ENCODE measurements at regions not wholly inside any gene's neighbourhood (a gene's known extent, or its start where the extent isn't known, plus 50 kb on each side); places are given as distances from the start of the nearest gene placed in this dataset.
"Not testable (repeated sequence)": the region's sequence is repeated elsewhere in the genome, so short reads cannot be mapped to it uniquely, and the experiment has no call there.

DNA sequence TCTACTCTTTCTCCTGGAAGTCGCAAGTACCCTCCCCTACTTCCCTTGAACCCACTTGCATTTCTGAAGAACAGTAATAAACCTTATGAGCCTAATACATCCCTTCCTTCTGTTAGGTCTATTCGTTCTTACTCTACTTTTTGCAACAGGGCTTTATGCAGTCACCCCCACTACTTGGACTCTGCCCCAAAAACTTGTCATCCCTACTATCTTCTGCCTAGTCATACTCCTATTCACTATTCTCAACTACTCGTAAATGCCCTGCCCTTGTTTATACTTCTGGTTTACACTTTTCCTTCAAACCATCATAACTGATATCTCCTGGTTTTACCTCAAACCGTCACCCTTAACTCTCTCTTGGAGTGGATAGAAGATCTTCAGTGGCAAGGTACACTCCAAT is 55.2 kb upstream of the SLIT2 start:
- no peak for DNase-seq (ENCODE audit: low read depth)

DNA sequence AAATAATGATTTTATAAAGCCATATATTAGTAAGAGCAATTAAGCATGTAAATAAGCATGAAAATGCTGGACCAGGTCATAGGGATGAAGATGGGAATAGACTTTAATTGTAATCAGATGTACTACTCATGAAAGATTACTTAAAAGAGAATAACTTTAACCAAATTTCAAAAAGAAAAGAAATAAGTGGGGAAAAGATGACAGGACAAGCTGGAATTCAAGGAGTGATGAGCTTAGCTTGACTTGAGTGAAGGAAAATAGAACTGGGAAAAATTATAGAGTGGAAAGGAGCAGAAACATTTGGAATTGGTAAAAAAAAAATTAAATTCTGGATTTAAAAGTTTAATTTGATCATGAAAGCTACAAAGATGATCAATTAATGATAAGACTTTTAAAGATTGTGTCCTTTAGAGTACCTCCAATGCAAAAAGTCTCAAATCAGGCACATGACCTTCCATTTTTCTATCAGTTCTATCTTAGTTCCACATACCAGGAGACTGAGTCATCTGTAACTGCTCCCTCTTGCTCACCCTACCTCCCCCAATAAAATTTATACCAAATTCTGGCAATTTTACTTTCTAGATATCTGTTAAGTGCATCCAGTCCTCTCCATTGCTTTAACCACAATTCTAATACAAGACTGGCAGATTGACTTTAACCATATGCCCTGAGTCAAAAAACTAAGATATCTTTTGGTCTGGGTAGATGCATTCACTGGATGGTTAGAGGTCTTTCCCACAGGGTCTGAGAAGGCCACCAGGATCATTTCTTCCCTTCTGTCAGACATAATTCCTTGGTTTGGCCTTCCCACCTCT is 56.4 kb upstream of the SLIT2 start:
- no peak for DNase-seq (ENCODE audit: low read depth)

DNA sequence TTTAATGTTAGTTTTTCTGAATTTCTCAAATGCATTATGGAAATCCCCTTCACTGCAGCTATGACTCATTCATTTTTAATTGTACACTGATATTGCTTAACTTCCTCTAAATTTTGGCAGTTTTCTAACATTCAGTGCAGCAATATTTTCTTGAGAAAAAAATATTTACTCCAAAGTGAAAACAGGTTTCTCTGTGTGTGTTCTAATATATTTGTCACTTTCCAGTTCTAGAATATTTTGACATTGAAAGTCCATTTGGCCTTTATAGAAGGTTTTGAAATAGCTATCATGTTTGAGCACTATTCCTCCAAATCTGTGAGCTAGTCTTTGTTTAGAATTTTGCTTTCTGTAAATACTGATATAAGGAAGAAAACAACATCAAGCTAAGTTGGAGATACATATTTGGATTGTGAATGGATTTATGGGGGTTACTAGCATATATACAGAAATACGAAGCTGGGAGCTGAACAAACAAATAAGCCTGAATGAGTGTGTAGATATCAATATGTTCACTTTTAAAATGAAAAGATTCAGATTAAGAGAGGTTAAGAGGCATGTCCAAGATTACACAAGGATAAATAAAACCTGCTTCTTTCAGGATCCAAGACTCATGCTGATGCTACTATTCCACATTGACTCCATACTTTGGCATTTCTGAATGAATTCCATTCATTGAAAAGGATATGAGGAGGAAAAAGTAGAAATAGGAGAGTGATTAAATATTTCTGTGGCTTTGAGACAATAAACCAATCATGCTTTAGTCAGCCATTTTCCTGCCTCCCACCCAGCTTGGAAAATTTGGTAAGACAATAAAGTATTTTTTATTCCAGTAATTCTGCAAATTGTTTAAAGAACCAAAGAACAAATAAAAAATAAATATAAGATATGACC is 57.3 kb upstream of the SLIT2 start:
- peak; percentile 75 for DNase-seq (ENCODE audit: low read depth)

DNA sequence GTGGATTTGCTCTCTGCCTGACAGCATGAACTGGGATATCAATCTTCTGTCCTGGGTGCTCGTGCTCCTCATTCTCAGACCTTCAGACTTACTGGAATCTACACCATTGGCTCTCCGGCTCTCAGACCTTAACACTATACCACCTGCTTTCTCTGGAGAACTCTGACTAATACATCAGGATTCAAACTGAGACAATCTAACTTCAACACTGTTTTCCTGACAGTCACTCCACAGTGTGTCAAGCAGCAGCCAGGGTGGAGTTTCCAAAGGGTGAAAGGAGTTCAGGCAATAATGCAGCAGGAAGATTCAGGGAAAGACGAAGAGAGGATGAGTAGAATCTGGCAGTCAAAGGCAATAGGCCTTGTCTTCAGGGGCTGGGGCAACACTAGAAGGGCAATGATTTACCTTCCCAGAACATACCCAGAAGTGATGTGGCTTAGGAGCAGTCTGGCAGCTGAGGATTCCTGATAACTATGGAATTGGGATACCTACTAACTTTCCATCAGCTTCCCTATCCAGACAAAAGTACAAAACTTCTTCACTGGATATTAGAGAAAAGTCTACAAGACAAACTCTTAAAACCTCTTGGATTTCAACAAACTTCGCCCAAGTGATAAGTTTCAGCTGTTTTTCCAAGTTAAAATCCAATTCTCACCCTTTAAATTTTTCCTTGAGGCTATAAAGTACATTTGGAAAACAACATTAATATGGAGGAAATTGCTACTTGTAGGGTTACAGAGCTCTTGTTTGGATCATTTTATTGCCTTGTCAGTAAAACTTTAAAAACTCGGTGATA is 58.4 kb upstream of the SLIT2 start:
- DNase-seq (ENCODE audit: low read depth): no peak

DNA sequence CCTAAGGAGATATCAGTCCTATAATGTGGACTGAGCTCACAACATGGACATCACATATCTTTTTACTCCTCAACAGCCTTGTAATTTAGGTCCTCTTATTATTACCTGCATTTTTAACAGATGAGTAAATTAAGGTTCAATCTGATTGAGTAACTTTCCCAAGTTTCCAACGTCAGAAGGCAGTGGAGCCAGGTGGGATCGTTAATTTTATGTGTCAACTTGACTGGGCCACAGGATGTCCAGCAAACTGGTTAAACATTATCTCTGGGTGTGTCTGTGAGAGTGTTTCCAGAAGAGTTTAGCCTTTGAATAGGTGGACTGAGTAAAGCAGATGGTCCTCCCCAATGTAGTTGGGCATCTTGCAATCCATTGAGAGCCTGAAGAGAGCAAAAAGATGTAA is 59.0 kb upstream of the SLIT2 start:
- DNase-seq (ENCODE audit: low read depth): no peak

DNA sequence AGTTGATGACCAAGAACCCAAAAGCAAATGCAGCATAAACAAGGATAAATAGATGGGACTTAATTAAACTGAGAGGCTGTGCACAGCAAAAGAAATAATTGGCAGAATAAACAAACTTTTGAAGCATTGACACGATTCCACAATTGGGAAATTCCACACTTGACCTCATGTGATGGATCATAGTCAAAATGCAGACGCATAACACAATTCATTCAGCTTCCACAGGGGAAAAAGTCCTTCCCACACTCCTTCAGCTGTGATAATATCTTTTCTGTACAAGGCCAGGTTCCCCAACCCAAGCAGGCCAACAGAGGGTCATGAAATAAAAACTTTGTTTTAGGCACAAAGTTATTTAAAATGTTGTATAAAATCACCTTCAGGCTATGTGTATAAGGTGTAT is 66.6 kb upstream of the SLIT2 start:
- DNase-seq (ENCODE audit: low read depth): no peak

DNA sequence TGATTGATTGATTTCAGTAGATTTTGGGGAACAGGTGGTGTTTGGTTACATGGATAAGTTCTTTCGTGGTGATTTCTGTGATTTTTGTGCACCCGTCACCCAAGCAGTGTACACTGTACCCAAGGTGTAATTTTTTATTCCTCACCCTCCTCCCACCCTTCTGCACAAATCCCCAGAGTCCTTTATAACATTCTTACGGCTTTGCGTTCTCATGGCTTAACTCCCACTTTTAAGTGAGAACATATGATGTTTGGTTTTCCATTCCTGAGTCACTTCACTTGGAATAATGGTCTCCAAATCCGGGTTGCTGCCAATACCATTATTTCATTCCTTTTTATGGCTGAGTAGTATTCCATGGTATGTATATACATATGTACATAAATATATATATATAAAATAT is 68.6 kb upstream of the SLIT2 start:
- DNase-seq (ENCODE audit: low read depth): not testable (repeated sequence)

DNA sequence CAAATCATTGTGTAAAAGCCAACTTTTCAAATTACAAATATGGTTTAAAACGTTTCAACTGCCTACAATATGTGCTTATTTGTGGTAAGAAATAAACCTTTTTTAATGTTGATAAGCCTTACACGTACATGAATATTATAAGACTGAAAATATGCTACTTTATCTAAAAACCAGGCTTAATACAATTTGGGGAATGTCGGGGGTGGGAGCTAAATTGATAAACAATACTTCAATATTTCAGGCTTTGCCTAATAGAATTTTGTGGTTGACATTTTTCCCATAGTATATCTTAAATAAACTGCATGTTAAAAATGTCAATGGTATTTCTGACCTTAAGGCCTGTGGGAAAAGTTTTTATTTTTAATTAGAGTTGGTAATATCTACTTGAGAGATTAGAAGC is 69.8 kb upstream of the SLIT2 start:
- DNase-seq (ENCODE audit: low read depth): no peak

DNA sequence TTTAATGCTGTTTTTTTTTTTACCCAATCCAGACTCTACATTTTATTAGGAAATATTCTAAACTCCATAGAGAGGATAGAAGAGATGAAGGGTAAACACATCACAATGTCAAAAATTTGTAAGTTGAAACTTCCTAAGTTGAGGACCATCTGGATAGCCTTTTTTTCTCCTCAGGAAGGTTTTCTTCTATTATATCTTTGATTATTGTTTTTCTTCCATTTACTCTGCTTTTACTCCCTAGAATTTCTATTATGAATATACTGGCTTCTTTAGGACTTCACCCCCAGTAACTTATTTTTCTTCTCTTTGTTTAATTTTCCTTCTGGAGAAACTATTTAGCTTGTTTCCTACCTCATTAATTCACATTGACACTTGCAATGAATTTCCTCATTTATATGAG is 71.2 kb upstream of the SLIT2 start:
- DNase-seq (ENCODE audit: low read depth): no peak

DNA sequence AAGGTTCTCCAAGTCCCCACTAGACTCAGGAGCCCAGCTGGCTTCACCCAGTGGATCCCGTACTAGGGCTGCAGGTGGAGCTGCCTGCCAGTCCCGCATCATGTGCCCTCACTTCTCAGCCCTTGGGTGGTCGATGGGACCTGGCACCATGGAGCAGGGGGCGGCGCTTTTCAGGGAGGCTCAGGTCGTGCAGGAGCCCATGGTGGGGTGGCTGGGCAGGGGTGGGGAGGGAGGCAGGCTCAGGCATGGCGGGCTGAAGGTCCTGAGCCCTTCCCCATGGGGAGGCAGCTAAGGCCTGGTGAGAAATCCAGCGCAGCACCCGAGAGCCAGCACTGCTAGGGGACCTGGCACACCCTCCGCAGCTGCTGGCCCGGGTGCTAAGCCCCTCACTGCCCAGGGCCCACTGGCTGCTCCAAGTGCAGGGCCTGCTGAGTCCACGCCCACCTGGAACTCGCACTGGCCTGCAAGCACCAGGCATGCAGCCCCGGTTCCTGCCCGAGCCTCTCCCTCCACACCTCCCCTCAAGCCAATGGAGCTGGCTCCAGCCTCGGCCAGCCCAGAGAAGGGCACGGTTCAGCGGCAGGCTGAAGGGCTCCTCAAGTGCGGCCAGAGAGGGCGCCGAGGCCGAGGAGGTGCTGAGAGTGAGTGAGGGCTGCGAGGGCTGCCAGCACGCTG is 72.7 kb upstream of the SLIT2 start:
- no peak for DNase-seq (ENCODE audit: low read depth)

DNA sequence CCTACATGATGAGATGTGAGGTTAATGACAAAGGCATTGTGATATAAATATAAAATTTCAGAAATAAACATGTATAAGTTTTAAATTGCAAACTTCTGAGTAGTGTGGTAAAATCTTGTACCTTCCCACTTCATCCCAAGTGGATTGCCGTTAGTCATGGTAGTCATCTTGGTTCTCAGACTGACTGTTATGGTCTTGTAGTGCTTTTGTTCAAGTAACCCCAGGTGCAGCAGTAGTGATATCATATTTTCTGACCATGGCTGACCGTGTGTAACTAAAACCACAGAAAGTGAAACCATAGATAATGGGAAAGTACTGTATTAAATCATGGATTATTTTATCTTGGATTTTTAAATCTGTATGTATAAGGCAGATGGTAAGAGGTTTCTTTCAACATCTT is 74.8 kb upstream of the SLIT2 start:
- no peak for DNase-seq (ENCODE audit: low read depth)

DNA sequence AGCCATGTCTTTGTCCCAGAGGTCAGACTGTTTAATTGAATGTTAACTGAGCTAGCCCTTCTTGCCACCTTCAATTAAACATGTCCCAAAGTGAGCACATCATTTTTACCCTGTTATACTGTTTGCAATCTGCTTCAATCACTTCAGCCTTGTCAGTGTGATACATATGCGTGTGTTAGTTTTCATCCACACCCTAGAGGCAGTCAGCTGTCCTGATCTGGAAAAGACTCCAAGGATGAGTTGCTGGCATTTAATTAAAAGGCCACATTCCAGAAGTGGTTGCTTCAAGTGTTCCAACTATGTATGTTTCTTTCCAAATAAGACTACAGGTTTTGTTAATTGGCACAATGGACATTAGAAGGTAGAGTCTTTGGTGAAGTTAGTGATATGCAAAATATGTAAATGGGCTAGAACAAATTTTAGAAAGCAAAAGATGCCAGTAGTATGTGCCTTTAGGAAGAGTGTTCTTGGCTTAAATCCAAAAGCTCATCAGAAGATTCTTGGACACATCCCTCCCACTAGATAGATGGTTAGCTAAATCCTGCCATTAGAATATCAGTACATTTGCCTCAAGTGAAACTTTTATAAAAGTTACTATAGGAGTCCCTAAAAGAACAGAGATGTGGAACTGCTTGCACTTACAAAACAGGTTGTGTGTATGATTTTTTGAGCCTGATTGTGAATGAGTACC is 79.5 kb upstream of the SLIT2 start:
- peak; percentile 42 for DNase-seq (ENCODE audit: low read depth)

DNA sequence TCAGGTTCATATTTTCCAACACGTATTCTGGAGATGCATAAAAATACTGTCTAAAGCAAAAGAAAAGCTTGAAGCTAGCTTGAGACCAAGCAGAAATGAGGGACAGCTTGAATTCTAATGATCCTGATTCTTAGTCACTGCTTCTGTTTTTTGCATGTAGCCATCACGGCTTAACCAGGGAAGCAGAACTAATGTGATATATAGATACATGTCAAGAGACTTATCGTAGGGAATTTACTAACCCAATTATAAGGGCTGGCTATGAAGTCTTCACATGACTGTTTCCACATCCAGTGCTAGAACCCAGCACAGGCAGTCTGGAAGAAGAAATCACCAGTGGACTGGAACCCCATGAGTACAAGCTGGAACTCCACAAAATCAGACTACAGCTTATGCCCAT is 85.2 kb upstream of the SLIT2 start:
- no peak for DNase-seq (ENCODE audit: low read depth)

DNA sequence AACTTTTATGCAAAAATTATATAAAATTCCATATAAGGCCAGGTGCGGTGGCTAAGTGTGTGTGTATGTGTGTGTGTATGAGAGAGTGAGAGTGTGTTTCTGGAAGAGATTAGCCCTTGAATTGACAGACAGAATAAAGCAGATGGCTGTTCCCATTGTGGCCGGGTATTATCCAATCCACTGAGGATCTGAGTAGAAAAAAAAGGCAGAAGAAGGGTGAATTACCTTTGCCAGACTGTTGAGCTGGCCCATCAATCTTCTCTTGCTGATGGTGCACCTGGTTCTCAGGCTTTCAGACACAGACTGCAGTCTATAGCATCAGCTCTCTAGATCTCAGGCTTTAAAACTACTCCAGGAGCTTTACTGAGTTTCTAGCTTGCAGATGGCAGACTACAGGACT is 92.2 kb upstream of the SLIT2 start:
- no peak for DNase-seq (ENCODE audit: low read depth)

DNA sequence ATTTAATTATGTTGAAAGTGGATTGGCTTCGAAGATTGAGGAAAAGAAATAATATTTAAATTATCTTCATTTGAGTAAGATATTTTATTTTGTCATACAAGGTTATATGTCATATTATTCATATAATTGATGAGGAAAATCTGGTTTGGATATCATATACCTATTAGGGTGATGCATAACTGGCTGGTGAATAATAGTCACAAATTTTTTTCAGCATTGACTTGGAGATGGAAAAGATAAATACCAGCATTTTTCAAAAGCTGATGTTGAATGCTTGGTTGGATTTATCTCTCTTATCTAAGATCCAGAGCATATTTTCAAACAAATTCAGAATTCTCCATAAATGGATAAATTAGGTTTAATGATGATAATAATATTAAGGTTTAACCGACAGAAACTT is 93.5 kb upstream of the SLIT2 start:
- DNase-seq (ENCODE audit: low read depth): no peak

DNA sequence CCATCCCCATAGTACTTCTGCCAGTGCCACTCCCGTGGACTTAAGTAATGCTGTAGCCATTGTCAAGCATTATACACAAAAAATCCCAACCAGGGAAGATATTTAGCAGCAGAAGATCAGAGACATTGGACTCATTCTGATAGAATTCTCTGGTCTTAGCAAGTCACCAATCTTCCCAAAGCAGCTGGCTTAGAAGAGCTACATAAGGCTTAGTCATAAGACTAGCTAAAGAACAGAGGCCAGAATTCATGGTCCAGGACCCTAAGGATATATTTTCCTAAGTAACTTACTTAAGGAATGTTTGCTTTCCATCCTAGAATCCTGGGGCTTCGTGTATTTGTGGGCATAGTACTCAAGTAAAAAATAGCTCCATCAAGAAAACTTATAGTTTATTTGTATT is 100.3 kb upstream of the SLIT2 start:
- no peak for DNase-seq (ENCODE audit: low read depth)

DNA sequence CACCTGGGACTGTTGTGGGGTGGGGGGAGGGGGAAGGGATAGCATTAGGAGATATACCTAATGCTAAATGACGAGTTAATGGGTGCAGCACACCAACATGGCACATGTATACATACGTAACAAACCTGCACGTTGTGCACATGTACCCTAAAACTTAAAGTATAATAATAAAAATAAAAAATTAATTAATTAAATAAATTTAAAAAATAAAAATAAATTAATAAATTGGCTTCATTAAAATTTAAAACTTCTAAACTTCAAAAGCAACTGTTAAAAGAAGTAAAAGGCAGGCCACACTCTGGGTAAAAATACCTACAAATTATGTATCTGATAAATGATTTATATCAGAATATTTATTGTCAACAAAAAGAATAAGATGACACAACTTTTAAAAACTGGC is 102.6 kb upstream of the SLIT2 start:
- DNase-seq (ENCODE audit: low read depth): not testable (repeated sequence)

DNA sequence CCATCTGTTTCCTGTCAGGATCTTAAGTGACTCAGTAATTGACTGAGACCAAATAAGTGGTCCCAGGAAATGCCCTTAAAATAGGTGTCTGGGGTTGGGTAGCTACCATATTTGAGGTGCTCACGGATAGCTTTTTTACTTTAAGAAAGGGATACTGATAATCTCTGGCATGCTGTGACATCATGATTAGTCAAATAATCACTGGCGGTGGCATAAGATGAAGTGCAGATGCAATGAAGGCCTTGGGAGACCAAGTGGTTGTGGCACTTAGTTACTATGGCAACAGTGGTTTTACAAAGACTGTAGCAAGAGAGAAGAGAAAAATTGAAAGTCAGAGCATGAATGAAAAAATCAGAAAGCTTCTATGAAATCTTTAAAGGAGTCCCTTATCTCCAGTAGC is 114.5 kb upstream of the SLIT2 start:
- DNase-seq (ENCODE audit: low read depth): no peak

DNA sequence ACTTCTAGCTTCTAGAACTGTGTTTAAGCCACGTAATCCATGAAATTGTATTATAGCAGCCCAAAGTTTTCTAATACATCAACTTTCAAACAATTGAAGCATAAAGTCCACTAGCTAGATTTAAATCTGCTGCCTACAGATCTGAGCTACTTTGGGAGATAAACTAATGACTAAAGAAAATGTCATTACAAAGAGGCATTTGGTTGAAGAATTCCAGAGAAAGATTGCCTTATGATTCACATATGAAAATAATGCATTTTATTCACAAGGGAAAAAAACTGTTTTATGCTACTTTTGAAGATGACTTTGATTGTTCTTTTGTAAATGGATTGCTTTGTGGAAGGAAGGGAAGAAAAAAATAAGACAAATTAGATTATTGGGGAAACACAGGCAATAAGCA is 124.1 kb upstream of the SLIT2 start:
- DNase-seq (ENCODE audit: low read depth): no peak

DNA sequence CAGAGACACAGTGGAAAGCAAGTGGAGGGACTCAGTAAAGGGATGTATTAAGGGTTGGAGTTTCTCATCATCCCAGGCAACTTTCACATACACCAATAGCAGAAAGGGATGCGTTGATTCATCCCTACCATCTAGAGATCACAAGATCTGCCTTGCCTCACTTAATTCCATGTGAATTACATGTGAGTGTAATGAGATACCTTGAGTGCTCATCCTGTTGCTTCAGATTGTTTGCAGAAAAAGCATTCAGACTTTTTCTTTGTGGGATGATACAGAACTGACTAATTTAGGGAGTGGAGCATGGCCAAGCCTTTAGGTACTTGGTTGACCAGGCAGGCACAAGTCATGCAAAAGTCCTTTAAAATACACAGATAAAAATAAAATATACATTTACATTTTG is 124.8 kb upstream of the SLIT2 start:
- DNase-seq (ENCODE audit: low read depth): peak; percentile 36

DNA sequence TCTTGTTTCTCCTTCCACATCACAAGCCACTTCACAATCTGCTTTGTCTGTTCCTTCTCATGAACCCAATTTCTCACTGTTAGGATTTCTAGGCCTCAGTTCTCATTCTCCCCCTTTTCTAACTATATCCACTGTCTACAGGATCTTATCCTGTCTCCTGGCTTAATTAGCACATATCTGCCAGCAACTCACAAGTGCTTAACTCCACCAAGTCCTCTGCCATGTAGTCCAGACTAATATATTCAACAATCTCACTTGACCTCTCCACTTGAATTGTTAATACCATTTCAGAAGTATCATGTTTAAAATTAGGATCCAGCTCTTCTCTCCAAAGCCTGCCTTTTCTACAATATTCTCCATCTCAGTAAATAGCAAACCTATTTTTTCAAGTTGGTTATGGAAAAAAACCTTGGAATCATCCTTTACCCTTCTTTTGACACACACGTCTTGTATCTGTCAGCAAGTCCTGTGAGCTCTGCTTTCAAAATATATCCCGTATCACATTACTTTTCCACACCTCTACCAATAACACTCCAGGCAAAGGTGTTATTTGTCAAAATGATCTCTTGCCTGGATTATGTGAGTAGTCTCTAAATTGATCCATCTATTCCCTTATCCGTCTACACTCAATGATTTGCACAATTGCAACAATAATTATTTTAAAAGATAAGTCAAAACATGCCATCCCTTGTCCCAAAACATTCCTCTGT is 127.2 kb upstream of the SLIT2 start:
- no peak for DNase-seq (ENCODE audit: low read depth)

Measured in GM04503 (cell line).